IPS-18a (cell line): ENCODE measurements at regions not wholly inside any gene's neighbourhood (a gene's known extent, or its start where the extent isn't known, plus 50 kb on each side); places are given as distances from the start of the nearest gene placed in this dataset.

Experiments
- H3K27ac ChIP-seq: one replicate; pipeline ENCODE4 v1.5.1; 2013; ENCODE audit warnings: low read length
- H3K27me3 ChIP-seq: one replicate; pipeline ENCODE4 v1.6.1; 2013; ENCODE audit warnings: mild to moderate bottlenecking, low read length; ENCODE audit not compliant: control insufficient read depth, insufficient read depth
- H3K36me3 ChIP-seq: one replicate; pipeline ENCODE4 v1.6.1; 2013; ENCODE audit warnings: low read depth, low read length; ENCODE audit not compliant: control insufficient read depth
- H3K4me1 ChIP-seq: one replicate; pipeline ENCODE4 v1.6.1; 2013; ENCODE audit warnings: low read depth, low read length; ENCODE audit not compliant: control insufficient read depth
- H3K4me3 ChIP-seq: one replicate; pipeline ENCODE4 v1.5.1; 2013; ENCODE audit warnings: low read length
- H3K9ac ChIP-seq: one replicate; pipeline ENCODE4 v1.6.1; 2013; ENCODE audit warnings: mild to moderate bottlenecking, low read length, moderate library complexity
- H3K9me3 ChIP-seq: one replicate; pipeline ENCODE4 v1.6.1; 2013; ENCODE audit warnings: low read depth, low read length; ENCODE audit not compliant: control insufficient read depth

- Histone ChIP-seq H3K9me3 (no peaks in the 10 kb centered on the region), H3K4me1 (peaks cover 10% of the 10 kb centered on the region), H3K9ac (no peak overlapping the region), H3K4me3 (no peak overlapping the region), H3K27ac (no peak overlapping the region), H3K27me3 (no peaks in the 10 kb centered on the region), H3K36me3 (no peaks in the 10 kb centered on the region)
Observed at GRCh38 chr11:45024846-45025588, 74.3 kb upstream of the TP53I11 start.

GRCh38 chr11:45025716-45026492, 75.2 kb upstream of the TP53I11 start:
- no peak overlapping the region for H3K27ac ChIP-seq
- no peaks in the 10 kb centered on the region for H3K9me3 ChIP-seq
- no peak overlapping the region for H3K9ac ChIP-seq
- H3K4me1 ChIP-seq = peaks cover 8% of the 10 kb centered on the region
- H3K4me3 ChIP-seq = no peak overlapping the region
- no peaks in the 10 kb centered on the region for H3K36me3 ChIP-seq
- H3K27me3 ChIP-seq = no peaks in the 10 kb centered on the region

- Histone ChIP-seq H3K4me3 (no peak overlapping the region), H3K36me3 (no peaks in the 10 kb centered on the region), H3K4me1 (no peaks in the 10 kb centered on the region), H3K9me3 (no peaks in the 10 kb centered on the region), H3K27ac (no peak overlapping the region), H3K9ac (no peak overlapping the region), H3K27me3 (no peaks in the 10 kb centered on the region)
Observed at GRCh38 chr11:45026835-45027234, 76.2 kb upstream of the TP53I11 start.

GRCh38 chr11:45027312-45027711, 76.6 kb upstream of the TP53I11 start:
- Histone ChIP-seq H3K27me3 (no peaks in the 10 kb centered on the region), H3K9me3 (no peaks in the 10 kb centered on the region), H3K4me1 (no peaks in the 10 kb centered on the region), H3K9ac (no peak overlapping the region), H3K27ac (no peak overlapping the region), H3K36me3 (no peaks in the 10 kb centered on the region), H3K4me3 (no peak overlapping the region)

GRCh38 chr11:45028911-45029682, 78.4 kb upstream of the TP53I11 start:
- no peaks in the 10 kb centered on the region for H3K9me3 ChIP-seq
- H3K36me3 ChIP-seq = no peaks in the 10 kb centered on the region
- no peaks in the 10 kb centered on the region for H3K4me1 ChIP-seq
- H3K27me3 ChIP-seq = no peaks in the 10 kb centered on the region
- H3K27ac ChIP-seq = no peak overlapping the region
- no peak overlapping the region for H3K4me3 ChIP-seq
- no peak overlapping the region for H3K9ac ChIP-seq

- Histone ChIP-seq H3K4me1 (no peaks in the 10 kb centered on the region), H3K27me3 (no peaks in the 10 kb centered on the region), H3K36me3 (no peaks in the 10 kb centered on the region), H3K9ac (no peak overlapping the region), H3K9me3 (no peaks in the 10 kb centered on the region), H3K27ac (no peak overlapping the region), H3K4me3 (no peak overlapping the region)
Observed at GRCh38 chr11:45030778-45031177, 80.1 kb upstream of the TP53I11 start.

- no peak overlapping the region for H3K4me3 ChIP-seq
- no peaks in the 10 kb centered on the region for H3K9me3 ChIP-seq
- H3K27ac ChIP-seq = no peak overlapping the region
- no peaks in the 10 kb centered on the region for H3K4me1 ChIP-seq
- no peak overlapping the region for H3K9ac ChIP-seq
- H3K27me3 ChIP-seq = no peaks in the 10 kb centered on the region
- H3K36me3 ChIP-seq = no peaks in the 10 kb centered on the region
Observed at GRCh38 chr11:45031912-45032519, 81.3 kb upstream of the TP53I11 start.

GRCh38 chr11:45035413-45035812, 84.7 kb upstream of the TP53I11 start:
- H3K9ac ChIP-seq = no peak overlapping the region
- no peaks in the 10 kb centered on the region for H3K36me3 ChIP-seq

GRCh38 chr11:45036010-45036409, 85.3 kb upstream of the TP53I11 start:
- Histone ChIP-seq H3K9ac (no peak overlapping the region), H3K27me3 (no peaks in the 10 kb centered on the region), H3K27ac (no peak overlapping the region), H3K4me1 (no peaks in the 10 kb centered on the region), H3K4me3 (no peak overlapping the region), H3K9me3 (no peaks in the 10 kb centered on the region), H3K36me3 (no peaks in the 10 kb centered on the region)

More at GRCh38 chr11:45035413-45035812, 84.7 kb upstream of the TP53I11 start:
- Histone ChIP-seq H3K4me1 (no peaks in the 10 kb centered on the region), H3K27ac (no peak overlapping the region), H3K27me3 (no peaks in the 10 kb centered on the region), H3K4me3 (no peak overlapping the region), H3K9me3 (no peaks in the 10 kb centered on the region)

GRCh38 chr11:45036733-45037132, 86.0 kb upstream of the TP53I11 start:
- Histone ChIP-seq H3K4me1 (no peaks in the 10 kb centered on the region), H3K36me3 (no peaks in the 10 kb centered on the region), H3K9ac (no peak overlapping the region)

GRCh38 chr11:45037434-45038005, 86.8 kb upstream of the TP53I11 start:
- Histone ChIP-seq H3K4me1 (no peaks in the 10 kb centered on the region), H3K9ac (no peak overlapping the region), H3K27me3 (no peaks in the 10 kb centered on the region), H3K4me3 (no peak overlapping the region), H3K36me3 (no peaks in the 10 kb centered on the region), H3K27ac (no peak overlapping the region), H3K9me3 (no peaks in the 10 kb centered on the region)

More at GRCh38 chr11:45036733-45037132, 86.0 kb upstream of the TP53I11 start:
- H3K4me3 ChIP-seq = no peak overlapping the region
- H3K27ac ChIP-seq = no peak overlapping the region
- no peaks in the 10 kb centered on the region for H3K27me3 ChIP-seq
- no peaks in the 10 kb centered on the region for H3K9me3 ChIP-seq
